Gastroesophageal sphincter (tissue), 3 donors: ENCODE measurements at regions not wholly inside any gene's neighbourhood (a gene's known extent, or its start where the extent isn't known, plus 50 kb on each side); places are given as distances from the start of the nearest gene placed in this dataset.

ENCODE experiments used
- POLR2A ChIP-seq, 2 donors: fragments of 450-650 bp; IDR thresholded peaks; one replicate each; pipeline ENCODE4 v1.6.1; 2017; ENCODE audit warnings: antibody characterized with exemption in 2 of 2, mild to moderate bottlenecking in 2 of 2, moderate library complexity in 1 of 2
- POLR2AphosphoS5 ChIP-seq: sonication (generic); formaldehyde crosslinking; IDR thresholded peaks from one replicate; pipeline ENCODE4 v1.6.1; 2017; ENCODE audit warnings: antibody characterized with exemption
- TF ChIP-seq, protein P1 (sequence below), 4 experiments: fragments of 200-600 bp in 2 of 4; fragments of 450-650 bp in 2 of 4; sonication (generic) in 1 of 4; IDR thresholded peaks; one replicate each; pipeline ENCODE4 v1.5.1; 2017 to 2019; ENCODE audit warnings: antibody characterized with exemption in 4 of 4, mild to moderate bottlenecking in 2 of 4, moderate library complexity in 2 of 4

DNA sequence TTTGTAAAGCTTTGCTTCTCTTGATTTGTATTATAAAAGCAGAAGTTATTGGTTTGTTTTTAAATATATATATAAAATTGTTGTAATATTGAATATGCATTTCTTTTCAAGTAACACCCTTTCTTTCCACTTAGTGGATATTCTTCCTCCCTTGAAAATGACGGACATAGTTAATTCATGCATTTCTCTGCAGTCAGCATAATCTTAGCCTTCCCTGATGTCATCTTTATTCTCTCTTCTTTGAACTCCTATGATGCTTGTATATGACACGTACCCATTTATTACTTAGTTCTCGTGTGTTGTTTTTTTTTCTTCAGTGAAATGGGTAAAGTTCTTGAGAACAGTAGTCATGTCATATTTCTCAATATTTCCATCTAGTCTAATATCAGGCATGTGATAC, 191.2 kb downstream of the MDFIC start:
- TF ChIP-seq, protein P1, sequence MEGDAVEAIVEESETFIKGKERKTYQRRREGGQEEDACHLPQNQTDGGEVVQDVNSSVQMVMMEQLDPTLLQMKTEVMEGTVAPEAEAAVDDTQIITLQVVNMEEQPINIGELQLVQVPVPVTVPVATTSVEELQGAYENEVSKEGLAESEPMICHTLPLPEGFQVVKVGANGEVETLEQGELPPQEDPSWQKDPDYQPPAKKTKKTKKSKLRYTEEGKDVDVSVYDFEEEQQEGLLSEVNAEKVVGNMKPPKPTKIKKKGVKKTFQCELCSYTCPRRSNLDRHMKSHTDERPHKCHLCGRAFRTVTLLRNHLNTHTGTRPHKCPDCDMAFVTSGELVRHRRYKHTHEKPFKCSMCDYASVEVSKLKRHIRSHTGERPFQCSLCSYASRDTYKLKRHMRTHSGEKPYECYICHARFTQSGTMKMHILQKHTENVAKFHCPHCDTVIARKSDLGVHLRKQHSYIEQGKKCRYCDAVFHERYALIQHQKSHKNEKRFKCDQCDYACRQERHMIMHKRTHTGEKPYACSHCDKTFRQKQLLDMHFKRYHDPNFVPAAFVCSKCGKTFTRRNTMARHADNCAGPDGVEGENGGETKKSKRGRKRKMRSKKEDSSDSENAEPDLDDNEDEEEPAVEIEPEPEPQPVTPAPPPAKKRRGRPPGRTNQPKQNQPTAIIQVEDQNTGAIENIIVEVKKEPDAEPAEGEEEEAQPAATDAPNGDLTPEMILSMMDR (IDR thresholded peaks at IDR 0.05) = no peak
- TF ChIP-seq POLR2AphosphoS5 (no peak), POLR2A (IDR thresholded peaks at IDR 0.05) (no peak)
